GM21360 (cell line): ENCODE measurements at regions not wholly inside any gene's neighbourhood (a gene's known extent, or its start where the extent isn't known, plus 50 kb on each side); places are given as distances from the start of the nearest gene placed in this dataset.

Source experiments
- ATAC-seq: cut with Tn5 transposase; IDR thresholded peaks from one replicate; pipeline ENCODE4 v1.9.1; 2021; ENCODE audit warnings: mild to moderate bottlenecking, moderate library complexity; ENCODE audit not compliant: unreplicated experiment

DNA sequence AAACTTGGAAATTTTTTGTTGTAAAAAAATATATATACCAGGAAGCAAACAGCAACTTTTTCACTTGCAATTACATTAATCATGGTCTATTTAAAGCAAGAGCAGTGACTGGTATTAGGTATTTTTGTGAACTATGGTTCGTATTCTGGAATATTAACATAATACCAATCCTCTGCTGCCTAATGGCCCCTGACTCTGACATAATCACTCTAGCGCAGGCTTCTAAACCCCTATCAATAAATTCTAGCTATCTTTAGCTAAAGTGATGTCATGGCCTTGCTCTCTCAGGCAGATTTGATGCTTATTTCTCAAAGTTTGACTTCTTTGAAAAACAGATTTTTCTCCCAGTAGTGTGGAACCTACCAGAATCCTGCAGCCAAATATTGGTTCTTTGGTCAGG lies 808.3 kb downstream of the VGLL3 start:
- ATAC-seq: no peak

GRCh38 chr3:86180696-86181095 lies 810.3 kb downstream of the VGLL3 start:
- no peak for ATAC-seq

- ATAC-seq: no peak
Observed at GRCh38 chr3:86178095-86178494, 812.9 kb downstream of the VGLL3 start.

- no peak for ATAC-seq
Observed at GRCh38 chr3:86176445-86176784, 814.5 kb downstream of the VGLL3 start.

GRCh38 chr3:86175593-86176444 lies 815.1 kb downstream of the VGLL3 start:
- no peak for ATAC-seq

DNA sequence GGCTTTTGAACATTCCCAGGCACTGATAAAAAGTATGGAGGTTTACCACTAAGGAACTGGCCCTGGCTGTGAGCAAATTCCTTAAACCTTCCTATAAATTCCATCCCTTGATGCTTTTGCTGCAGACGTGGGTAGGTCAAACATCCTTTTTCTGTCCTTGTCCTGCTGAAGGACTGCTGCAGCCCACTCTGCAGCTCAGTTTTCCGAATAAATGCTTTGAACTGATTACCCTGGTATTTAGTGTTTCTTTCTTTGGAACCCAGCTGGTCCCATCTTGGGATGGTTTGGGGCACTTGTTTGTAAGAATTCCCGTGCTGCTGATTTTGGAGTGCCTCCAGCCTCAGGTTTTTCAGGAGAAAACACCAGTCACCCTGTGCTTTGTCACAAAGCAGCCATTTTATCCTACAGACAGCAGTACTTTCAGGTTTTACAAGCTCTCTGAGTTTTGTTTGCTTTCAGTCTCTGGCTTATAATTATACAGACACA lies 815.9 kb downstream of the VGLL3 start:
- no peak for ATAC-seq

GRCh38 chr3:86173401-86173800 lies 817.5 kb downstream of the VGLL3 start:
- ATAC-seq: no peak

DNA sequence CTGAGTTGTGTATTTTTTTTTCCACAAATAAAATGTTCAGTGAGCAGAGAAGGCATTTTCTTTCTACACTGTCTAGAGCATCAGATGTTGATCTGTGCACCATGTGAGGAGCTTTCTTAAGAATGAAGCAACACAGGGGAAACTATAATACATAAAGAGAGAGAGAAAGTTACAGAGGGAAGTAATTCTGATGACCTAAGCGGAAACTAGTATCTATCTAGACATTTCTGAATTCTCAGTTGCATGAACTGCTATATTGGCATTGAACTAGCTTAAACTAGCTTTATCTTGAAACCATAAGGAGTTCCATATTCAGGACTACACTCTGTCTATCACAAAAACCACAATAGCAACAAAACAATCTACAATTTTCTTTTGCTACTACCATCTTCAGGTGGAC lies 822.4 kb downstream of the VGLL3 start:
- no peak for ATAC-seq

- ATAC-seq: no peak
Observed at GRCh38 chr3:86162521-86162920, 828.4 kb downstream of the VGLL3 start.

DNA sequence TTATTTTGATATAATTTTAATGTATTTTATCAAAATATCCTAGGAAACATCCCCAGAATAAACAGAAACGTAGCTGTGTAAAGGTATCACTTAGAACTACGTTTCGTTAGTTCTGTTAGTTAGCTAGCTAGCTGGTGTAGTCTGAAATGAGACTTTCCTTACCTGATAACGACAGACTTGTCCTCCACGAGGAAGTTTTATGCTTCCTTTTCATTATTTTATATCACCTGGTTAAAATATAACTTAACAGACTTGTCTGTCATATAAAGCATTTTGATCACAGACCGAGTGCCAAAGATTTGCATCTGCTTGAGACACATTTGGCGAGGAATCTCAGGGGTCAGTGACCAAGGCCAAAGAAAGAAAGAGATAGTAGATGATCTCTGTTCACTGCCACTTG lies 829.5 kb downstream of the VGLL3 start:
- ATAC-seq: no peak

GRCh38 chr3:86152620-86153019 lies 838.3 kb downstream of the VGLL3 start:
- ATAC-seq: no peak

- ATAC-seq: no peak
Observed at GRCh38 chr3:86149054-86149453, 841.9 kb downstream of the VGLL3 start.

DNA sequence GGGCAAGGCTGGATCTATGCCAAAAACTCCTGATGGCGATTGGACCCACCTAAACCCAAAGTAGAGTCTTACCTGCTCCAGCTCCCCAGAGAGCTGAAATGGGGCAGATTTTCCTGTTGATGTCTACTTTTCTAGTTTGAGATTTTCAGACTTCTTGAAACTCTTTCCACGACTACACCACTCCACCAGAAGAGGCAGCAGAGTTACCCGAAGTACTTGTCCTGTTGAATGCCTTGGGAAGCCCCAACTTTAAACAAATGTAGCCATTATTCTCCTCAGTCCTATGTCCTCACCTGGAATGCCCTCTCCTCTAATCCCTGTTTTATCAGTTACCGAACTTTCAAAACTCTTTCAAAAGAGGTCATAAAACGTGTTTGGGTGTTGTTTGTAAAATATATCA lies 843.8 kb downstream of the VGLL3 start:
- ATAC-seq: no peak

DNA sequence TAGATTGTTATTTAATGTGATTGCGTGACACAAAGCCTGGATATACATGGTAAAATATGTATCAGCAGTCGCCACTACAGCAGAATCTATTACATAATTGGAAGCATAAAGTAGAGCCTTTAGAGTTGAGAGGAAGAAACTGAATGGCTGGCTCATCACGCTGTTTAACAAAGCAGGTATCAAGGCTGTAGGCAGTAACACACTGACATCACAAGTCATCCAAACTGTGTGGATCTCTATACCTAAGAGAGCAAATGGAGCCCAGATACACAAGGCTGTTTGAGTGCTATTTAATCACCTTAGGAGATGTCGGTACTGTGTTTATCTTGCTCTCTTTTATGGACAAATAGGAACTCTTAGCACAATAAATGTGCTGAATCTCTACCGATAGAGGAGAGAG lies 864.4 kb downstream of the VGLL3 start:
- no peak for ATAC-seq
